Stimulated activated CD4-positive, alpha-beta T cell treated with anti-CD3 and anti-CD28 coated beads, TNF-alpha, amount 100 ng/mL, for 24 hours (primary cell): ENCODE measurements at regions not wholly inside any gene's neighbourhood (a gene's known extent, or its start where the extent isn't known, plus 50 kb on each side); places are given as distances from the start of the nearest gene placed in this dataset.

ENCODE experiments used
- DNase-seq, 3 experiments: peaks; one replicate each; pipeline ENCODE4 v3.0.0-alpha.2; 2020; ENCODE audit warnings: low read depth in 3 of 3

DNA sequence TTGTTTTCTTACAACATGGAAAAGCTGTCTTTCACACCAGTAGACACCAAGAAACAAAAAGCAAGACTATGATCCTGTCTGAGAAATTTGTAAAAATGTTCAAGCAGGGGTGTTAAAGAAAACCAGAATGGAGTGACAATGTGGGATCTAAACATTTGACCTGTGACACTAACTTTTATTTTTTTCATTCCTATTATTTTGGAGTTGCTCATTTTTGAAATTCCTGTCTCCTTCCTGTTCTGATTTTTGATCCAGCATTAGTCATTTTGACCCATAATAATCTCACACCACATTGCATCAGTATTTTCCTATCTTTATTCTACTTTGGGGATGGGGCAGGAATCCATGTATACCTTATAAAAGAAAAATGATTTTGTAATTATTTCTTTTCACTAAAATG, 164.2 kb downstream of the DLEU7 start:
- no peak for DNase-seq

DNA sequence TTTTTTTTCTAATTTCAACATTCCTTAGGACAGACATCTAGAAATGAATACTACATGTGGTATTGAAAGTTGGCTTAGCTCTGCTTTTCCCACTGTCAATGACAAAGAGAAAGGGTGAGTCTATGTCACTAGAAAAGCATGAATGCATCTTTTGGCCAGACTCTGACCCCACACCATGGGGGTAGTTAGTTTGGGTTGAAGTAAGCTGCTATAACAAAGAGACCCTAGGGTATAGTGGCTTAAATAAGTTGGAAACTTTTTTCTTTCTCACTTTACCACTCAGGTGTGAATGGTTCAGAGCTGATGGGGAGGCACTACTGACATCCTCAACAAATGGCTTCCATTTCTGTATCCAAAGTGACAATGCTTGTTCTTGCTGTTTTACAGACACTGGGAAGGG, 161.5 kb downstream of the DLEU7 start:
- no peak for DNase-seq

DNA sequence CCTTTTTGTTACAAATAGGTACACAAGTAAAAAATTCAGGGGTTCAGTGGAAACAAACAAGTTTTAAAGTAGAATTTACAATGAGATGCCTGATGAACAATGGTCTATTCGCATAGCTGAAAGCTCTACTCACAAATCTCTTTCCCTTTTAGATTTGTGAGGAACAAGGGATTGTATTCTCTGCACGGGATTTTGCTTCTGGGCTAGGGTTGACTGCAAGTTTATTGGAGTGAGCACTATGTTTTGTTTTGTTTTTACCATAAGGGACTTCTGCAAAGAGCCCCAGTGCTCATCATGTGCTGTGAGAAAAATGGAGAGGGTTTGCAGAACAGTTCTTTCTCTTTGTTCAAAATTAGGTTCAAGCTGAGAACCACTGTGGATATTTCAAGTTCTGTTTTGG, 160.5 kb downstream of the DLEU7 start:
- DNase-seq, result no peak

DNA sequence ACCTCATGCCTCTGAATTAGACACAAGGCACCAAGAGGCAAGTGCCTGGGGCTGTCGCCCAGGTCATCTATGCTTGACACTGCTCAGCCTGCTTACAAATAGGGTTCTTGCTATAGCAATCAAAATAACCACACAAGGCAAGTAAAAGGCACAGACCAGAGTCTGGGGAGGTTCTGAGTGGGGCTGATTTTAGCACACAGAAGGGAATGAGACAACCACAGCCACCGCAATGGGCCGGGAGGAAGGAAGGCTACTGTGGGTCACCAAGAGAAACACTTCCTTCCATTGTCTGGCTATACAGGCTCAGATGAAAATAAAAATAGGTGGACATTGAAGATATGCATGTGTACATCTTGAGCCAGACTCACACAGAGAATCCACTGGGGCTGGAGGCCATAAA, 159.1 kb downstream of the DLEU7 start:
- no peak for DNase-seq

DNA sequence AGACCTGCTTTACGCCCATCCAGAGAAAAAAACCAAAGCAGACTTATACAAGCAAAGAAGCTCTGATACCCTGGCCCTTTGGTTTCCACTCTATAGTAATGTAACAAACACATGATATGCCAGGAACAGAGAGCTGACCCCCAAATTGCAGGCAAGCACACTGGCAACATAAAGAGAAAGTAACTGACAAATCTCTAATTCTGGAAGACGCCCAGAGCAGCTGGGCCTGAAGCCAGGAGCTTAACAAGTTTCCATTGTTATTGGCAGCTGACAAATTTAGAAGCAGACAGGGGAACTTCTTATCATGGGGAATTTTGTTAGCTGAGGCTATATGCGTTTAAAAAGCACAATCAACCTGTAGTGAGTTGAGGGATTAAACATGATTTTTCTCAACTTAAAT, 158.0 kb downstream of the DLEU7 start:
- DNase-seq, result no peak

DNA sequence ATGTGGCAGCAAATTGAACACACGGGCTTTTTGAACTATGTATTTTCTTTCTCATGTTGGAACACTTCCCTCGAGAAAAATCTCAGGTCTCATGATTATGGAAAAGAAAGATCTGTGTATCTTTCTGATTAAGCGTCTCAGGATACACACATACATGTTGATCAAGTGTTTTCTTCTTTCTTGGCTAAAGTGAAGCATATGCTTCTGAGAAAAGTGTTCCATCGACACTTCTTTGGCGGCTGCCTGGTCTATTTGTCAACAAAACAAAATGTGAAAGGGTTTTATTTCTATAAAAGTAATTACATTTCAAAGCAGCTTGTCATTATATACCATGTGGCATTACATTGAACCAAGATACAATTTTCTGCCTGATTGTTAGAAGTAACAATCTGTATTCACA, 157.5 kb downstream of the DLEU7 start:
- DNase-seq, result no peak

DNA sequence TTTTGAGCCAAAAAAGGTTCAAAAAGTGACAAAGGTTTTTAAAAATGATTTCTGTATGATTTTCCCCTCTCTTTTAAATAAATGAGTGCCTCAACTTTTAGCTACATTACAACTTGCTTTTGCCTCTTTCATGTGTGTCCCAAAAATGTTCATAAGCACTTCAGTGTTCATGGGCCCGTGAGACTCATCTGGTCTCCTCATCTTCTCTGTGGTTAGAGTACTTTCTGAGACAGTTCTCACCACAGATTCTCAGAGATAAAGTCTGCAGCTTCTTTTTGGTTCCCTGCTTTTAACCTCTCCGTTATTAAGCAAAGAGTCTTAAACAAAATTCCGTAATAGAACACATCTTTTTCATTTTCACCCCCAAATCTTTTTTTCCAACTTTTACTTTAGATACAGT, 156.9 kb downstream of the DLEU7 start:
- no peak for DNase-seq

DNA sequence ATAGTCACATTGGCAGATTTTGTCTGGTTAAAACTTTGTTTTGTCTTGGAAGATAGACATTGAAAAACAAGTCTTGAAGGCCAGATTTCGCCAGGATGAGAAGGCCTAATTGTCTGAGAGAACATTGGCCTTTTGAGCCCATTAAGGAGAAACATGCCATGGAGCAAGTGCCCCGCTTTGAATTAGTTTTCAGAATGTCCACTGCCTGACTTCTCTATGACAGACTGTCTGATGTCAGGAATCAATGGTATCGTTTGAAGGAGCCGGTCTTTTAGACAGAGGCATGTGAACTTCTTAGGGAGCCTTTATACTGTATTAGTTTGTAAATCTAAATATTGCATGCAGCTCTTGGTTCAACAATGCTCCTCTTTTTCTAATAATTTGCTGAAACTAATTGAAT, 155.9 kb downstream of the DLEU7 start:
- DNase-seq, result no peak

DNA sequence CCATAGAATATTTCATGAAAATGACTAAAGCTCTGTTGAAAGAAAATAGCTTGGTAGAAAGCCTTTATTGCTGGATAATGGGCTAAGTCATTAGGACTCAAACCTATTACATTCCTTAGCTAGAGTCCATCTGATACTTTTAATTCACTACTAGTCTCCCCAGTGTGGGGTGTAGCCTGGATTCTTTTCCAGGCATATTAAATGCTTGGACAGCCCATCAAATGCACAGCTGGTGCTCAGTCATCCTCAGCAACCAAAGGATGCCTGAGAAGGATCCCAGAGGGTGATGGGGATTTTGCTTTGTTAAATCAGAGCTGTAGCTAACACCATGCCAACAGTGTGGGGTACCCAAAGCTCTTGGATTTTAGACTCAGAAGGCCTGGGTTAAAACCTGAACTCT, 153.5 kb downstream of the DLEU7 start:
- no peak for DNase-seq

DNA sequence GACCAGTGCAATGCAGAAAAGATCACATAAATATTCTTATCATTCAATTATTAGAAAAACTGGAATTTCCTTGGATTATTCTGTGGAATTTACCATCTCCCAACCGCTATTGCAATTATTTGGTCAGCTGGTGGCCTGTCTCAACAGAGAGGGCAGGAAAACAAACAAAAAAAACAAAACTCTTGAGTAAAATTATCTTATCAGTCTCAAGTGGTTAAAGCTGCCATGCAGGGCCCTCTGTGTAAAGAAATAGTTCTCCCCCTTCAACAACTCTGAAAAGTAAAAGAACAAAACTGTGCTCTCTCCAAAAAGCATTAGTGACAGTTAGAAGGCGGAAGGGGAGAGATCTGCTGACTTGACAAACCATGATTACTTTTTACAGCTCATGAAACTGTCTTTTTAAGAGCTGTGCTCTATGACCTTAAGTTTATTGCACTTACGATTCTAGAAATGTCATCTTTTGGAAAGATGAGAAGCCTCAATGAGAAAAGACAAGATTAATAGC, 152.3 kb downstream of the DLEU7 start:
- no peak for DNase-seq

DNA sequence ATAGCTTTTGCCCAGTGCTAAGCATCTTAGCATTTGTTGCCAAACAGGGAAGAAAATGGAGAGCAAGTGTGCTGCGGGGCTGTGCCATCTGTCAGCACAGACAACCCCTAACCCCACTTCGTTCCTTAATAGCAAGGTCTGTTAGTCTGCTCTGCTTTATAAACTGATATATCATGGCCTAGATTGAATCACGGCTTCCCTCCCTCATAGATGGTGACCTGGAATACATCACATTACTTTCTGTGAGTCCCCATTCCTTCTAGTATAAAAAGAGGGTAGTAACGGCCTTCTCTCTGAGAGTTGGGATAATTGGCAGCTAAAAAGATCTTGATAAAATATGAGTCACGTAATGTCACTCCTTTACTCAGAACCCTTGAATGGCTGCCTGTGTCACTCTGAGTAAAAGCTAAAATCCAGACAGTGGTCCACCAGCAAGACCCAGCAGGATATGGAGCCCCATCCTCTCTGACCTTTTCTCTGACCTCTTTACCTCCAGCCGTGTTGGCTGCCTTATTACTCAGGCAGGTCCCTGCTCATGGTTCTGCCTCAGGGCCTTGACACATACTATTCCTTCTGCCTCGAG, 151.7 kb downstream of the DLEU7 start:
- DNase-seq, result no peak

DNA sequence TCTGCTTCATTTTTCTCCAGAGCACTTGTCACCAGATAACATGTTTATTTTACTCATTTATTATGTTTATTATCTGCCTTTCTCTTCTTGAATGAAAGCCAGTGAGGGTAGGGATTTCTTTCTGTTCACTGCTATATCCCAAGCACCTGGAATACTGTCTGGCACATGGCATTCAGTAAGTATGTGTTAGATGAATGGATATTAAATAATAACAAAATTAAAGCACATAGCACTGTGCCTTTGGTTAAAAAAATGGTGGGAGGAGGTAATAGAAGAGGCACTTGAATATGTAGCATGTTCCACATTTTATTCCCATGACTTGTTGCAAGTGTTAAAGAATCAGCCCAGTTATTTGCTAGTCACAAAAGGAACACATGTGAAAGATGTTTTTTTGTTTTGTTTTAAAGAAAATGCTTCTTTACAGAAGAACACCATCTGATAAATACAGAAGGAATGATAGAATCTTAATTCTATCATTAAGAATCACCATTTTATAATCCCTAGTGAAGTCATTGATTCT, 151.0 kb downstream of the DLEU7 start:
- DNase-seq, result no peak

DNA sequence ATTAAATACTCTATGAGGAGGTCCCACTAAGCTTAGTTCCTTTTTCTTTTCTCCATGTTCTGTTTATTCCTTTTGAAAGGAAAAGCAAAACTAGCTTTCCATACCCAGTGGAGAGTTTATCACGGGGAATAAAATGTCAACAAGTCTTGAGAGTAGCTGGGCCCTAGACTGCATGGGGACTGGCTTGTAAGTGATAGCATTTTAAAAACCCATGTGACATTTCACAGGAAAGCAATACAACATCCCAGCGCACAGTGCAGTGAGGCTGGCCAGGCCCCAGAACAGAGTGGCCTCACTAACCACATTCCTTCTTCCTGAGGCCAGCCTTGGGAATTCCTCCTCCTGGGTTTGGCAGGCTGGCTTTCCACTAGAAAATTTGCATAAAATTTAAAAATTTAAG, 149.8 kb downstream of the DLEU7 start:
- no peak for DNase-seq

DNA sequence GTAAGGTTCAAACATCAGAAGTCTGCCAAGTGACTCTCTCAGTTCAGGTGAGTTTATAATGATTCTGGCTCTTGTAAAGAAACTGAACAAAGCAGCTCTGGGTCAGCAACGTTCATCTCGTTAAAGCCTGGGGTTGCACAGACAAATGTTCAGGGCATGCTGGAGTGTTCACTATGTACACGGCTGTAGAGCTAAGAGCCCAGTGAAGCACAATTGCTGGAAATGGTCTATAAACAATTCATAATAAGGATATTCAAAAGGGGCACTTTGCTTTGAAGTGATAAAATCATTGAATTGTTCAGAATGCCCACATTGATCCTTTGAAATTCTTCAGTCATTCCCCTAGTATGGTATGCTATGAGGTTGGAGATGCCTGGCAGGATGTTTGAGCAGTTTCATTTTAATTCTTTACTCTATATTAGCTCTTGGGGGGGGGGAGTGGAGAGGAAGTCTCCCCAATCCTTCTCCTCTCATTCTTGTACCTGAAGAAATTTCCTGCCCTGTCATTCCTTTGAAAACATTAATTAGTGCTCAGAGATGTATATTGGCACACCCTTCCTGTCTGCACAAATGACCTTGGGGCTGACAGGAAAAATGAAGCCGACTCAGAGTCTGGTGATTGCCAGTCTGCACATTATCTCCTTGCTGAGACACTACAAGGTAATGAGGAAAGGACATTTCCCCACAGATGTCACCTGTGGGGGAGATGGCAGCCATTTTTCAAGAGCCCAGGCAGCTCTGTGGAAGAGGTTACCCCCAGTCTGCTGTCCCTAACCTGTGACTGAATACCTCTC, 145.5 kb downstream of the DLEU7 start:
- DNase-seq, result no peak

DNA sequence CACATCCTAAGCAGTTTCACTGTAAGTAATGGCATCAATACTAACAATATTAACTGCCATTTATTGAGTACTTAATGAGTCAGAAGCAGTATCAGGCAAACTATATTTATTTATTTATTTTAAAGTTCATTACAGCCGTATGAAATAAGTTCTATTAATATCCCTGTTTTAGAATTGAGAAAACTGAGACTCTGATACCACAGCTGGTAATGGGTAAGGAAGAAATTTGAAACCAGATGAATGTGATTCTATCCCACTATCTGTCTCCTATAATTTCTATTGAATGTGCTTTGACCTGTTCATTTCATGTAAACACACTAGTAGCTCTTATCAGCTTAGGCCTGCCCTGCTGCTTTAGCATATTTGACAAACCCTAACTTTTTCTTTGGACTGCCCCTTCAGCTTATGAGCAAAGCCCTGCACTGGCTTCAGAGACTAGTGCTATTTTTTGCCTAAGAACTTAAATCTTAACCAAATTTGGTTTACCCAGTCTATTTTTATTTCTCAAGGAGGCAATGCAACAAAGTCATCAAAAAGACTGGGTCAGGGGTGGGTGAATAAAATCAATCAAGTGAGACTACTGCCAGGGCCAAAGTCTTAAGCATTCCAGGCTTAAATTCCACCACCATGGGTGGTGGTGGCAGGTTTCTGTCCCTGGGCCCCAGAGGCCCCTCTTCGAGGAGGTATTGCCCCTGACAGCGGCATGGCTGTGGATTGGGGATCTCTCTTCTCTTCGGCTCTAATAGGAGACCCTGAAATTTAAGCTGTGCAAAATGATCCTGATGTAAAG, 143.4 kb downstream of the DLEU7 start:
- DNase-seq, result no peak

DNA sequence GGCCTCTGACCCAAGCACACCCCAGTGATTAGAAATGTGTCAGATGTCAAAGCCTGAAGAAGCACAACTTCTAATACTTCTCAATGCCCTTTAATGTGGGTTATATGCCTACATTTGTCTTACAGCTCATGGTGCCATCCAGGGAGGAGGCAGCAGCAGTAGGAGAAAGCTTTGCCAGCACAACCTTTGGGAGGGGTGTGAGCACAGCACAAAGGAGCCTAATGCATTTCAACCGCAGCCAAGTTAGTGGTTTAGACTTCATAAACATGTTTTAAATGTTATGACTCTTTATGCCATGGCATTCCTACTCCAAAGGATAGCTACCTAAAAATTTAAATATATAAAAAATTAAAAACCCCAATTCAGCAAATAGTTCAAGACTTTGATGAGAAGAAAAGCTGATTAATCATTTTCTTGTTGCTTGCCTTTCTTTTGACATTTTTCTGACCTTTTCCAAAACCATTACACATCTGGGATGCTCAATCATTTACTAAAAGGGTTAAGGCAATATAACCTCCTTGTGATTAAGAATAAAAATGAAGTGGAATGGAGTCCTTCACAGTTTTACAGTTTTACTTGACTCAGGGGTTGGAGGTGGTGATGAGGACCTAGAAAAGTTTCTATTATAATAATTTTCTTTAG, 142.7 kb downstream of the DLEU7 start:
- DNase-seq, result no peak

DNA sequence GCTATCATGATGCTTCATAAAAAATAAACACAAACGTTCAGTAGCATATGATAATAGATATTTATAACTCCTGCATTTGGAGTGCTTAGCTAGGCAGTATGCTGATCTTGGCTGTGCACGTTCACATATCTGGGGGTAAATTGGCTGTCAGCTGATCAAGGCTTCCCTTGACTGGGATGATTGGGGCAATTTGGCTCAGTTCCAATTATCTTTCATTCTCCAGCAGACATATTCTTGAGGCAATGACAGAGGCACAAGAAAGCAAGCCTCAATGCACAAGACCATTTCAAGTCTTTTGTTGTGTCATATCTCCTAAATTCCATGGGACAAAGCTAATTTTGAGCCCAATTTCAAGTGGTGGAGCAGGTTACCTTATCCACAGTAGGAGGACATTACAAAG, 142.0 kb downstream of the DLEU7 start:
- DNase-seq, result no peak

DNA sequence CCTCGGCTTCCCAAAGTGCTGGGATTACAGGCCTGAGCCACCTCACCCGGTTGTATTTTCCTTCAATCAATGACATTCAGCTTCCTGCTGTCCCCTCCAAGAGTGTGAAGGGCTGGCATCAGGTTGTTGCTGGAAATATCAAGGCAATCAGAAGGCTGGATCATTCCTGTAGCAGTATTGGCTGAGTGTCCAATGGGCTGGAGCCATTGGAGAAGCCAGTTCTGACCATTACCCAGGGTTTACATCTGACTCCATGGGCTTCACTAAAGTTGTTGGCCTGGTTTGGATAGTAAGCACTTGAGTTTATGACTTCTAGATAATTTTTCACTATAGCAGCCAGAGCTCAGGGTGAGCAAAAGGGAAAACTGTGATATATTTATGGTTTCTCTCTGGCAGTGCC, 137.0 kb downstream of the DLEU7 start:
- no peak for DNase-seq

DNA sequence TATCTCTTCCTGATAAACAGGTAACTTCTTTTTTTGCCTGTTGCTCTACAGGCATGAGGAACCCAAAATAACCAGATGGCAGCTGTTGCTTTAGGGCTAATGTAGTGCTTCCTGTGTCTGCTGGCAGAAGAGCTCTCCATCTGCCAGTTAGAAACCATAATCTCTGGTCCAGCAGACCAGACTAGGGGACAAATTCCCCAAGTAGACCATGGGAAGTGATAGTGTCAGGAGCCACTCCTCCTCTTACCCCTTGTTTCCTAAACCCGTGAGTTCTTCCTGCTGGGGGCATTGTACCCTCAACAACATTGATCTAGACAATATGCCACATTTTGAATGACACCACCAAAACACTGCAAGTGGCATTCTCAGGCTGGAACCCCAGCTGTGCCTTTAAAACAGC, 135.9 kb downstream of the DLEU7 start:
- DNase-seq, result no peak

DNA sequence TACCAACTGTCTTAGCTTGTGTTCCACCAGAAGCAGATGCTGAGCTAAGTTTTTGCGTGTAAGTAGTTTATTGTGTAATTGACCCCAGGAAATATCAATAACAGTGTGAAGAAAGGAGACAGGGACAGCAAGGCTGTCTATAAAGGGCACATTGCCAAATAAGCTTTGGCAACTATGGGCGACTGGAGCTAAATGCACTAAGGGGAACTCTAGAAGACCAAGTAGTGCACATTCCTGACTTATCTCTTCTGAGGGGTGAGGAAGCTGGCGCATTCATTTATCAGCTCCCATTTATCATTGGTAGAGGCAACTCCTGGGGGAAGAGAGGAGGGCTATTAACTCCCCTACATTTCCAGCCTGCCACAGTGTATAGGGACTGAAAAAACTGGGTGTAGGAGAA, 135.0 kb downstream of the DLEU7 start:
- DNase-seq, result no peak

DNA sequence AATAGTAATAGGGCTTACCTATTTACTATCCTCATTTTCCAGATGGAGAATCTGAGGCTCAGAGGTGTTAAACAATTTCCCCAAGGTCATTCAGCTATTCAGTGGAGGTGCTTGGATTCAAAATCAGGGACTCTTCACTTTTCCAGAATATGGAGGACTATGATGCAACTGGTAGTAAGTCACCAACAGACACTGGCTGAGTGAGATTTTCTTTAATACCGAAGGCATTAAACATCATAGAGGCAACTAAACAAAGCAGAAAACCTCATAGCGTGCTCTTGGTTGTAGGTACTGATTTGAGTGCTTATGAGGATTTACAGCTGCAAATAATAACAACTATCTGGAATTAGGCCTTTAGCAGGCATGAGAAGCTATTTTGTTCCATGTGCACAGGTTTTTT, 134.4 kb downstream of the DLEU7 start:
- DNase-seq, result no peak

DNA sequence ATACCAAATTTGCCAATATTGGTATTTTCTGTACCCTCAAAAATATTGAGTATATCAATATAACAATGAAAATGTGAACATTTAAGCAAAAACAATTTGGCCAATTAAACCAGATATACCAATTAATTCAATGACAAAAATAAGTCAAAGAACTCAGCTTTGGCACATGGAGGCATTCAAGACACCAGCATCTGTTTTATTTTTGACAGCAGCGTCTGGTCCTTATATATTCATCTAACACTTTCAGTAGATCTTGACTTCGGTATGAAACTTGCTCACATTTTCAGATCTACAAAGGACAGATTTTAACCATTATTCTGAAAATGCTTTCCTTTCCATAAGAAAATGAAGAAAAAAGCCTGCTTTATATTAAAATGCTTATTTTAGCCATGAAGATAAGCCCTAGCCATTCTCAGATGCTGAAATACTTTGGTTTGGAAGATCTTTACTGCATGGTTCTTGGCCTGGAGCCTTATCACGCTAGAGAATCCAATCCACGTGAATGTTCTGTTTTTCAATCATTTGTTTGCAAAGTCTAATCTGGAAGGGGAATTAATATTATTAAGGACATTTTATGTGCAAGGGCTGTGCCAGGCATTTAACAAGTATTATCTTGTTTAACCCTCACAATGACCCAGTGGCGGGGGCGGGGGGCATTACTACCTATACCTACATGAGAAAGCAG, 132.2 kb downstream of the DLEU7 start:
- no peak for DNase-seq
